ENCODE measurements at regions not wholly inside any gene's neighbourhood (a gene's known extent, or its start where the extent isn't known, plus 50 kb on each side); places are given as distances from the start of the nearest gene placed in this dataset.
"Not testable (repeated sequence)": the region's sequence is repeated elsewhere in the genome, so short reads cannot be mapped to it uniquely, and the experiment has no call there.

DNA sequence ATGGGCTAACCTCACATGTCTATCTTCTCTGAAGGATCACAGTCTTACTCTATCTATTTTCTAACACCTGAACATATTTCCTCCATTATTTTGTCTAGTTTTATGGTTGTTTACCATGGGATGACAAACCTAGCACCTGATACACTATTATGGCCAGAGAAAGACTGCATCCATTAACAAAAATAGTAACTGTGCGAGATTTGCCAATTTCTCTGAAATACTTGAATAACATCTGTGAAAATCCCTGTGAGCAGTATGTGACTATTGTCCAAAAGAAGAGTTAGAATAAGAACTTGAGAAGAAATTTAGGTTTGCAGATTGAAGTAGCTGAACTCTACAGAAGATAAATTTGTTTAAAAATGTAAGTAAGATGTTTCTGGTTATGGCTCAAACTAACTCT lies 142.0 kb upstream of the CDH11 start:
- DNase-seq, result no peak

DNA sequence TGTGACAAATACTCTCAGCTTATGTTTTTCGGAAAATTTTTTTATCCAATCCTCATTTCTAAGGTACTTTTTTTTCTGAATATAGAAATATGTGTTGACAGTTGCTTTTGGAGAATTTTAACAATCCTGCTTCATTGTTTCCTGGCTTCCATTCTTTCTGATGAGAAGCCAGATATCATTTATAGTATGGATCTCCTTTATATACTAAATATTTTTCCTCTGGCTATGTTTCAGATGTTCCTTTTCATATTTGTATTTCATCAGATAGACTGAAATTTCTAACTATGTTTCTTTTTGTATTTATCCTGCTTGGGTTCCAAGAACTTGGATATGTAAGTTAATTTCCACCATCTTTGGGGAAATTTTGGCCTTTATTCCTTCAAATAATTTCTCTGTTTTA lies 138.9 kb upstream of the CDH11 start:
- no peak for DNase-seq

DNA sequence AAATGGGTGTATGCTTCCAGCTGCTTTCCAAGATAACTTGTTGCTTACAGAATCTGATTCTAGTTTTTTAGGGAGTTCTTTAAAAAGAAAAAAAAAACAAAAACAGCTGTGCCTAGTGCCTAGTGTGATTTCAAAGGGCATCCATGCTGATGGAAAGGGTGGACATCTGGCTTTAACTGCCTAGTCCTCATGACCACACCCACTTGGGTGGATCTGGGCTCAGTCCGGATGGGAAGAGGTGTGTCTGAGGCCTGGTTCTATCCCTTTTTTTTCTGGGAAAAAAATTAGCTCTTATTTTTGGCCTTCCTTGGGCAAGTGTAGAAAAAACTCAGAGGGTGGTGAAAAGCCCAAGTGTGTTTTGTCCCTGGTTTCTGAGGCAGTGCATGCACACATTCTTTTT lies 132.3 kb upstream of the CDH11 start:
- DNase-seq, result no peak

DNA sequence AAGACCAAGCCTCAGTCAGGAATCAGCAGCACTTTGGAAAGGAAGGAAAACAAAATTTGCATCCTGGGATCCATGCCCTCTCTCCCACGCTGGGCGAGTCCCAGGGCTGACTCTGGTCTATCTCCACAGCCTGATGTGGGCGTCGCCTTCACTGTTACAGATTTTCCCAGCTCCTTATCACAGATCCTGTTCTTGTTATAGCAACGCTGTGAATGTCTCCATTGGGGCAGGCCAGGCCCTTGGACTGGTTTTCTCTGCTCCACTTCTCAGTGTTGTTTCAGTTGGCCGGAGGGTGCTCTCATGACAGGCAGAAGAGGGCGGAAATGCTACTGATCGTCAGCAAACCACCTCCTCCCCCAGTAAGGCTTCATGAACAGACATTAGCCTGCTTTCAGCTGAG lies 127.9 kb upstream of the CDH11 start:
- DNase-seq, result peak; percentile 34

DNA sequence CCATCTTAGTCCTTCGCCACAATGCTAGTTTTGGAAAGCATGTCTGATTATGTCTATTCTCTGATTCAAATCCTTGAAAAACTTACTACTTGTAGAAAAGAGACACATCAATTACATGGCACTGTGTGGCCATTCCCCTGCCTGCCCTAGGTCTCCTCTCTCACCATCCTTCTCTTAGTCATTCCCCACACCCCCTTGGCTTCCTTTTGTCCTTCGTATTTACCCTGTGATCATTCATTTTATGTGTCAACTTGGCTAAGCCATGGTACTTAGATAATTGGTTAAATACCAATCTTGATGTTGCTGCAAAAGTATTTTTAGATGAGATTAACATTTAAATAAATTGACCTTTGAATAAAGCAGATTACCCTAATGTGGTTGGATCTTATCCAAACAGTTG lies 122.9 kb upstream of the CDH11 start:
- DNase-seq, result no peak

DNA sequence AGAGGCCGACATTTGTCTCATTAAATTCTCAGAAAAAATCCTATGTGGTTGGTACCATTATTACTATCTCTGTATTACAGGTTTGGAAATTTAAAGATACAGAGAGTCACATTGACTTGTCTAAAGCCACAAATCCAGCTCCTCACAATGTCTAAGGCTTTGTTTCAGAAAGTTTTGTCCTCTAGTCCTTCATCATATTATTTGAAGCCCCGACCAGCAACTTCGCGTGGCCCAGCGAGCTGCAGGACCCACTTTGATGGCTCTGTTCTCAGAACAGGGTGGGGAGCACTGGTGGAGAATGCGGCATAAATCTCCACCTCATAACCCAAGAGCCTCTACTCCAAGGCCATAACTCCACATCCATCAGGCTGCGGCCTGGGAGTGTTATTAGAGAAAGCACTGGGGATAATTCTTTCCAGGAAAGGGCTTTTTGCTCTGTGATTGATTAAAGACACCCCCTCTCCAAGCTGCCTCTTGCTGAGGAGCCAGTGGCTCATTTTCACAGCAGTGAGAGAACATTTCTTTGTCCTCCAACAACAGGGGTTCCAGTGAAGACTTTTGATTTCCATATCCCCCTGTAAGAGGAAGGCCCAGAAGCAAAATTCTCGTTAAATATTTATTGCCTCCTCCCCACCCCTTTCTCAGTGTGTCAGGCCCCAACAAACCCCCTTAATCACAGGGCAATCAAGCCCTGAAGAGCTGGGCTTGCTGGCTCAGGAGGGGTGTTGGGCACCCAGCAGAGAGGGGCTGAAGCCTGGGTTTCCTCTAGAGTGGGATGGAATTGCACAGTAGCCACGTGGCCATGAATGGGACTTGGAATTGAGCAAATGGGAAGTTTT lies 113.7 kb upstream of the CDH11 start:
- no peak for DNase-seq

DNA sequence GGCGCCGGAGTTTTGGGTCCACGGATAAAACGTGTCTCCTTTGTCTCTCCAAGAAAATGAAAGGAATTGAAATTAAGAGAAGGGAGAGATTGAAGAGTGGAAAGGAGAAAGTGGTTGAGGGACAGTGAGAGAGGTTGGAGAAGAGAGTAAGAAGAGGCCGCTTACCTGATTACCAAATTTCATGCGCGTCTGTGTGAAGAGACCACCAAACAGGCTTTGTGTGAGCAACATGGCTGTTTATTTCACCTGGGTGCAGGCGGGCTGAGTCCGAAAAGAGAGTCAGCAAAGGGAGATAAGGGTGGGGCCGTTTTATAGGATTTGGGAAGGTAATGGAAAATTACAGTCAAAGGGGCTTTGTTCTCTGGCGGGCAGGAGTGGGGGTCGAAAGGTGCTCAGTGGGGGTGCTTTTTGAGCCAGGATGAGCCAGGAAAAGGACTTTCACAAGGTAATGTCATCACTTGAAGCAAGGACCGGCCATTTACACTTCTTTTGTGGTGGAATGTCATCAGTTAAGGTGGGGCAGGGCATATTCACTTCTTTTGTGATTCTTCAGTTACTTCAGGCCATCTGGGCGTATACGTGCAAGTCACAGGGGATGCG lies 113.0 kb upstream of the CDH11 start:
- not testable (repeated sequence) for DNase-seq

DNA sequence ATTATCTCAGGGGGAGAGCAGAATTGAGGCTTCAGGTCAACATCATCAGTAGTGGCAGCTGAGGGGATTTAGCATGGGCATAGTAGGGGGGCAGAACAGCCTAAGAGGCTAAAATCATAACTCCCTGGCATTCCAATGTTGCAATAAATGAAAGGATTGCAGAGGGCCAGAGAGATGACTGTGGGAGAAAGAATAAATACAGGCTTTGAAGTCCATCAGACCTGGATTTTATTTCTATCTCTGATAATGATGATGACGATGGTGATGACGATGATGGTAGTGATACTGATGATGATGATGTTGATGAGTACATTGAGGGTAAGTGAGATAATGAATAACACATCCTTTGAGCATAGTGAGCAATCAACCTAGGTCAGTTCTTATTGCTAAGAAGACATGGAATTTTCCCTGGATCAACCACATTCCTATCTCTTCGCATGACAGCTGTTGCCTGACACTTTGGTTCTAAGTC lies 107.4 kb upstream of the CDH11 start:
- DNase-seq, result no peak

DNA sequence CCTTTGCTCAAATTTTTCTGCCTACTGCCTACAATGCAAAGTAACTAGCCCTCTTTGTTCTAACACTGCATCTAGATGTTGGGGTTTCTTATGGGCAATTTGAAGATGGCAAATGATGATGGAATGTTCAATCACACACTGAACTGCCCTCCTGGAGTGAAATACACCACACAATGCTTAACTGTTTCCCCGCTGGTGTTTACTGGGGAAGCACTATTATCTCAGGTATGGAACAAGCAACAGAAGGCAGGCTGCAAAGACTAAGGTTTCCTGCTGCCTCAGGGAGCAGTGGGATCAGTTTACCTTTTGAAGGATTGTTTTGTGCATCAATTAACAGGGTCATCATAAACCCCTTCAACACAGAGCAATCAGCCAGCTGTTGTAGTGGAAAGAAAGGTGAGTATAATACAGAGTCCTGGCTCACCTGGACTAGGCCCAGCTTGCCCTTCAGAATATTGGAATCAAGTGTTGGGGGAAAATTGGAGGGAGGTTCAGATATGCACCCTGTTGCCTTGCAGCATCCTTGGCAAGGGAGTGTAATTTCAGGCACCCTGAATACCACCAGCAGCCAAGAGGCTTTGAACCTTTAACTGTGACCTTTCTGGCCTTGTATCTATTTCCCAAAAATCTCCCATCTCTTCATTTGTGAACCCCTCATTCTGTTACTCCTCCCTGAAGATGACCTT lies 105.4 kb upstream of the CDH11 start:
- no peak for DNase-seq

DNA sequence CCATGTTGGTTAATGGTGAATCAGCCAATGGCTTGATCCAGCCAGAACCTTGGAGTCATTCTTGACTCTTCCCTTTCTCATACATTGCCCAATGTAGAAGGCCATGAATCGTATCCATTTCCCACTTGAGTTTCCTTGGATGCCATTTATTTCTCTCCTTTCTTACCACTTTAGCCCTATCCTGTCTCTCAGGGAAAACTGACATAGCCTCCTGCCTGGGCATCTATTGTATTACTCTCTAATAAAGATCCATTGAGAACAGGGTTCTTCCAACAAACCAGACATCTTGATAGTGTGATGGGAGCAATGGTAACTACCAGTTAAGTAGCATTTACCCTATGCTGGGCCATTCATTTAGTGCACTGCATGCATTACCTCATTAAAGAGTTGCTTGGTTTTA lies 104.2 kb upstream of the CDH11 start:
- no peak for DNase-seq

DNA sequence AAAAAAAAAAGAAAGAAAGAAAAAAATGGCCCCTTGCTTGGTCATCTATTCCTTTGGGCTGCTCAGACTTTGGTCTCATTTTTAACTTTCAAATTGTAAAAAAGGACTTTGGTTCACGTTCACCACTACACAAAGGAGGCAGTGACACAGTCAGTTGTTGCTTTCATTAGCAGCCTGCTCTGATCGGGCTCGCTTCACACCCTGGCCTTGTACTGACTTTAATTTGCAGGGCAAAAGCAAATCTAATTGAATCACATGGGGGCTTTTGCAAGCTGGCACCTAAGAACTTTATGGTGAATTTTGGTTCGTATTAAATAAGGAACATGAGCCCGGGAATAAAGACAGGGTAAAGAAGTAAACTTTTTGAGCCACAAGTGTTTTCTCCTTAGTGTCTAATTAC lies 103.6 kb upstream of the CDH11 start:
- DNase-seq, result peak; percentile 33

DNA sequence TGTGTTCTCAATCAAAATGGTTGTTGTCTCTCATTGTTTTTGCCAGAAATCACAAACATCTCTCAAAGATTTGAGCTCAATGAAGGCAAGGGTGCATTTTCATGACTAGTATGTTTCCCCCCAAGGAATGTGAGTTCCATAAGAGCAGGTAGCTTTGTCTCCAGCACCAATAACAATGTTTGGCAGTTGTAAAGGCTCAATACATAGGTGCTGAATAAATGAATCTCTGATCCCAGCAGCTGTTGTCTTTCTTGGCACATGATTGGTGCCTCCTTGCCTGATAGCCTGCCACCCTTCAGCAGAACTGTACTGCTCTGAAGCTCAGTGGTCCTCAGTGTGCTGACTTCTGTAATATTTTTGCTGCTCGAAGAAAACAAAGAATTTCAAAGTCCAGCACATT lies 103.1 kb upstream of the CDH11 start:
- no peak for DNase-seq

DNA sequence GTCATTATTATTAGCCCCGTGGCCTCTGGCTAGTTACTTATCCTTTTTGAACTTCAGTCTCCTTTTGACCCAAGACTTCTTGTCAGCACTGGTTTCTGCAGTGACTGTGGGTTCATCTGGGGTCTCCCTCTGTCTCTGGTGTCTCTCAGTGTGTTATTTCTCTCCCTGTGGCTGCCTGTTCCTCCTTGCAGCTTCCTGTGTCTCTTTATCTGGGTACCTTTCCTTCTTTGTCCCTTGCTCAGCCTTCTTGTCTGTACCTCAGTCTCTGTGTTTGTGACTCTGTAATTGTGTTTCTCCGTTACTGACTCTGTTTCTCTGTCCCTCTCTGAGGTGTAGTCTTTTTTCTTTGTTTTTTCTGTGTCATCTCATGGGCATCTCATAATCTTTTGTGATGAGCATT lies 102.6 kb upstream of the CDH11 start:
- no peak for DNase-seq

DNA sequence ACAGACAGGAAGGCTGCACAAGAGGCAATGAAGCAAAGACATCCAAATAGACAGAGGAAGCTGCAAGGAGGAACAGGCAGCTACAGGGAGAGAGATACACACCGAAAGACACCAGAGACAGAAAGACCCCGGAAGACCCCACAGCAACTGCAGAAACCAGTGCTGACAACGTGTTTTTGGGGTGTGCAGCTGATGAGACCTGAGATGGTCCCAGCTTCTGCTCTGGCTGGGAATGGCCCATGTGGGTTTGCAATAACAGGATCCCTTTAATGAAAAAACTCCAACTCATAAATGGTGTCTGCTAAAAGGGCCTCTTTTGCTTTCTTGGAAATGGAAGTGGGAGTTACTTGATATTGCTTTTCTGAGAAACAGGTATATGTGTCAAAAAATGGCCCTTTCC lies 101.5 kb upstream of the CDH11 start:
- no peak for DNase-seq

DNA sequence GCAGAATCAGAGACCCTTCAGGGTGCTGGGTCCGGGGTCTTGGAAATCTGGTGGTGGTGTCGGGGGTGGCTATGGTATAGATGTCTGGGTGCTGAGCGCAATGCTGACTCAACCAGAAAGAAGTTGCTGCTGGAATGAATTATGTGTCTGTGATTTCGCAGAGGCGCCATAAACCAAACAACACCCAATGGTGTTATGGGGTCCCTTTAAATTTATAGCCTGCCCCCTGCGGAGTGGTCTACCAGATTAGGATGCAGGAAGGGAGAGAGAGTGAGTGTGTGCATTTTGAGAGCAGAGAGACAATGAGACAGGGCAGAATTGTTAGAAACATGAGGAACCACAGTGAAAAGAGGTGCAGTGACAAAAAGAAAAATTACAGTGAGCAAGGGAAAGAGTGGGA lies 100.7 kb upstream of the CDH11 start:
- no peak for DNase-seq

DNA sequence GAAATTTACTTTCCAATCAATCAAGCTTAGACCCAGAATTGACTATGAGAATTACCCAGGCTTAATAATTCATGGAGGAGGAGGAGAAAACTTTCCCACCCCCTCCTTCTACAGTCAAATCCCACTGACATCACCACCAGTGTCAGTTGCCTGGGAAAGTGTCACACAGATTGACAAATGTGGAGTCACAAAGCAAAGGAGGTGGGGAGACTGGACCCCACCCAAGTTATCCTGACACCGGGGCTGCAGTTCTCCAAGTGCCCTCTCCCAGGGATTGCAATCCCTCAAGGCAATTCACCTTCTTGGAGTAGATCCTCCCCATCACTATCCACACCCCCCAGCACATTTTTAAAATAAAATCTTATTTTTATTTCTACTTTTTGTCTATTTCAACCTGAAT lies 100.2 kb upstream of the CDH11 start:
- no peak for DNase-seq

DNA sequence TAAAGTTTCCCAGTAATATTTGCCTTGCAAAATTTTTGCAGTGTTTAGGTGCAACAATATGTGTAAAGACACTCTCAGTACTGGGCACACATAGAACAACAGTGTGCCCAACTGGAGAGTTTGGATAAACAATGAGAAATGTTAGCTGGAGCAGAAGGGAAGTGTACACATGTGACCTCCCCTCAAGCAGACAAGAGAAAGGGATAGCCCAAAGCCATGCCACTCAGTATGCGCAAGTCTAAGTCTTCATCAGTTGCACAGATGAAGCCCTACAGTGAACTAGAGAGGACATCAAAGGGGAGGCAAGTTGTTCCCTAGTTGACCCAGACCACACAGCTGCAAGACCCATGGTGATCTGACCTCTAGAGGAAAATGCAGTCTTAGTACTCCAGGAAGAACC lies 97.9 kb upstream of the CDH11 start:
- DNase-seq, result no peak

DNA sequence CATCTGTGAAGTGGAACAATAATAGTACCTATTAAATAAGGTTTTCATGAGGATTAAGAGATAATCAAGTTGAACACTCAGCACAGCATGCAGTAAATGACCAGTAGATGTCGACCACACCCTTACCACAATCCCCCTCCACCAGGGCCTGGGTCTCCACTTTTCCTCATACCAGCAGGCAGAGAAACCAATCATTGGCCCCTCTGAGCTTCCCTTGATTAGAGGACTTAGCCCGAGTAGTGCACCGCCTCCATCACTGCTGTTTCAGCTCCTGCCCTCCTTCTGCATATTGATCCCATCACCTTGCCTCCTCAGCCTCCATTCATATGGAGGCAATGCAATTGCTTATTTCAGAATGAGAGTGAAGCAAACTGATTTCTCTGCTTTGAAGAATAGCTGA lies 96.5 kb upstream of the CDH11 start:
- no peak for DNase-seq

DNA sequence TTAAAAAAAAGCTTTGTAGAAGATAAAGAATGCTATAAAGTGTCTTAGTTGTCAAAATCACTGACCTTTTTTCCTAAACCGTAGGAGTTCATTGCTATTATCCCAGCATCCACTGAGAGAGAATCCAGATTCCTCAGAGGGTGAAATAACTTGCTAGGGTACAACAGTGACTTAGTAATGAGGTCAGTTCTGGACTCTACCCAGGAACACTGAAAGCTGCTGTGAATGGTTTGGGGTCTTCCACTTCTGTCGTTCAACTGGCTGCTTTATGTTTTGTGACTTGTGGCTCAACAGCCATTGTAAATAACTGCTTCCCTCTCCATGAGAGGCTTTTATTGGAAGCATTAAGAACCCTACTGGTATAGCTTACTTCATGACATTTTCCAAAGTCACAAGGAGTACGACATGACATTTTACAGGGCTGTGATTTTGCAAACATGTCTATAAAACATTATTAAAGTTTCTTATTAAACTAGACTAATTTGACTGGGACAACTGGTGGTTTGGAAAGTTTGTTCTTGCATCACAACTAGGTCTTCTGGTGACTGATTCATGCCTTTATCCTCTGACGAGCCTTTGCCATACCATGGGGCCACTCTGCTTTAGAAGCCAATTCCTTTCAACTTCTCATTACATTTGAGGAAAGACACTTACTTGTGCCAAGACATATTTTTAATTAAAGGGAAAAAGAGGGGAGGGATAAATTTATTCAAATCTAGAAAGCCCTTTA lies 92.2 kb upstream of the CDH11 start:
- DNase-seq, result no peak

DNA sequence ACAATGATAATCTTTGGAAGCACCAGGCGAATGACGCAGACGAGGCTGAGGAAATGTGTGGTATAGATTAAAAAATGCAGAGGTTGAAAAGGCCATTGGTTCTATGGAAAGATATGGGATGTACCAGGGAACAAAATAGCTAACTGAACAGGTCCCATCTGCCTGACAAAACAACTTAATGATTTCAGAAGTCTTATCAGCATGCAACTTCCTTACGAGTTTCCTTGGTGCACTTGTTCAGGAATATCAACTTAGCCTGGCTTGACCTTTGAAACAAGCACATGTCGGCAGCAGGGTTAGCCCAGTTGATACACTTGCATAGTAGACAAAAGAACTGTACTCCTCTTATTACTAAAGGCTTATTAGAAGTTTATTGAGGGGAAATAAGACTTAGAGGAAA lies 90.9 kb upstream of the CDH11 start:
- DNase-seq, result no peak

DNA sequence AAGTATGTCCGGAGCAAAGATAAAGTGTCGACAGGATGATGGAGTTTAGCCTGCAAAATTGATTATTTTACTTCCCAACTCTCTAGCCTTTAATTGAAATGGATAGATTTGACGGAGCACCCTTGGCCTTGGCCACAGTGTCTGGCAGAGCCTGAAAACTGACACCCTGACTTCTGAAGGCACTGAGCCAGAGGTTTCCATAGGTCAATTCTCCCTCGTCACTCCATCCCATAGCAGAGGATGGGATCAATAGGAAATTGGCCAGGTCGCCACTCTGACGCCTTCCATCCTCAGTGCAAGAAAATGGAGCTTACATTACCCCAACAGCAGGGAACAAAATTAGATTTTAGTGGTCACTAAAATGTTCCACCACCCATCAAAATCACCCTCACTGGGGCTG lies 90.4 kb upstream of the CDH11 start:
- DNase-seq, result no peak

DNA sequence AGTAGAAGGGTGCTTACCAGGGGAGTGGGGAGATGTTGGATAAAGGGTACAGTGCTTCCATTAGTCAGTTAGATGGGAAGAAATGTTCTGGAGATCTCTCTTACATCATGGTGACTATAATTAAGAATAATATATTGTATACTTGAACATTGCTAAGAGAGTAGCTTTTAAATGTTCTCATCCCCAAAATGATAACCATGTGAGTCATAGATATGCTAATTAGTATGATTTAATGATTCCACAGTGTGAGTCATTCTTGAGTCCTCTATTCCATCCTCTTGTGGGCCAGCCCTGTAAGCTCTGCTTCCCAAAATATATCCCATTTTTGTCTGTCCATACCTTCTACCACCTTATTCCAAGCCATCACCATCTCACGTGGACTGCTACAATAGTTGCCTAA lies 80.6 kb upstream of the CDH11 start:
- DNase-seq, result no peak

DNA sequence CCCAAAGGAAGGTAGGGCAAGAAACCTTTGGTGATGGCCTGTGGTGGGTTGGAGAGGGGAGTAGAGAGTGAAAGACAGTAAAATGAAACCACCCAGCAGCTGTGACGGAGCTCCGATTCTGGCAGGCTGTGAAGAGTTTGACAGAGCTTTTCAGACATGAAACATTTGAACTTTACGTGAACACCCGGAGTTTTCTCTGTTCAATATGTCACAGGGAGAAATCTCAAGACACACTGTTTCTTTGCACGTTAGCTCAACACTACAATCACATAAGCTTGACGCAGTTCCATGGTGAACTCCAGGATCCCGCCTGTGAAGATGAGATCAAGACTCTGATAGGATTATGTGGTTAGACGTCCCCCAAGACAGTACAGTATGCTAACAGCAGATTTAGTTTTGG lies 79.6 kb upstream of the CDH11 start:
- peak; percentile 67 for DNase-seq

Measured in tongue (tissue), 1 donor.